ENCODE measurements at regions not wholly inside any gene's neighbourhood (a gene's known extent, or its start where the extent isn't known, plus 50 kb on each side); places are given as distances from the start of the nearest gene placed in this dataset.

- DNase-seq = no peak
Observed at GRCh38 chr15:97140216-97140615, 809.7 kb downstream of the NR2F2 start.

GRCh38 chr15:97141360-97141759 is 810.9 kb downstream of the NR2F2 start:
- no peak for DNase-seq

GRCh38 chr15:97141871-97142270 is 811.4 kb downstream of the NR2F2 start:
- DNase-seq = no peak

GRCh38 chr15:97143592-97144376 is 813.3 kb downstream of the NR2F2 start:
- no peak for DNase-seq

GRCh38 chr15:97144377-97144711 is 813.8 kb downstream of the NR2F2 start:
- DNase-seq = no peak

- no peak for DNase-seq
Observed at GRCh38 chr15:97146929-97147870, 813.3 kb upstream of the ARRDC4 start.

GRCh38 chr15:97153356-97153965 is 807.0 kb upstream of the ARRDC4 start:
- no peak for DNase-seq

- no peak for DNase-seq
Observed at GRCh38 chr15:97156739-97157265, 803.7 kb upstream of the ARRDC4 start.

GRCh38 chr15:97162805-97163495 is 797.6 kb upstream of the ARRDC4 start:
- DNase-seq = no peak

- no peak for DNase-seq
Observed at GRCh38 chr15:97165205-97165604, 795.3 kb upstream of the ARRDC4 start.

- DNase-seq = no peak
Observed at GRCh38 chr15:97168704-97169475, 791.6 kb upstream of the ARRDC4 start.

GRCh38 chr15:97171556-97171955 is 788.9 kb upstream of the ARRDC4 start:
- no peak for DNase-seq

GRCh38 chr15:97174886-97175540 is 785.5 kb upstream of the ARRDC4 start:
- no peak for DNase-seq

GRCh38 chr15:97177151-97177577 is 783.3 kb upstream of the ARRDC4 start:
- no peak for DNase-seq

GRCh38 chr15:97182581-97182980 is 777.9 kb upstream of the ARRDC4 start:
- DNase-seq = no peak

- no peak for DNase-seq
Observed at GRCh38 chr15:97189162-97189780, 771.2 kb upstream of the ARRDC4 start.

GRCh38 chr15:97194750-97195149 is 765.8 kb upstream of the ARRDC4 start:
- DNase-seq = no peak

GRCh38 chr15:97196048-97197014 is 764.2 kb upstream of the ARRDC4 start:
- DNase-seq = no peak

- no peak for DNase-seq
Observed at GRCh38 chr15:97199393-97200051, 761.0 kb upstream of the ARRDC4 start.

Measured in activated naive CD4-positive, alpha-beta T cell treated with Interleukin-2 at 50 U/mL for 16 hours (primary cell).